OCI-LY7 (cell line): ENCODE measurements at regions not wholly inside any gene's neighbourhood (a gene's known extent, or its start where the extent isn't known, plus 50 kb on each side); places are given as distances from the start of the nearest gene placed in this dataset.

ENCODE experiments used
- EZH2phosphoT487 ChIP-seq: fragments of 200-600 bp; sonication (generic); IDR thresholded peaks from 2 replicates; pipeline ENCODE4 v1.6.1; 2018; ENCODE audit warnings: low read depth, borderline replicate concordance, mild to moderate bottlenecking, mixed run types, antibody characterized with exemption, low read length, moderate library complexity, mixed read lengths
- TF ChIP-seq, protein P1 (sequence below): fragments of 200-600 bp; sonication (generic); conservative IDR thresholded peaks from 2 replicates; pipeline ENCODE4 v1.5.1; 2014; ENCODE audit warnings: mild to moderate bottlenecking, antibody characterized with exemption, low read length, moderate library complexity, mixed read lengths

DNA sequence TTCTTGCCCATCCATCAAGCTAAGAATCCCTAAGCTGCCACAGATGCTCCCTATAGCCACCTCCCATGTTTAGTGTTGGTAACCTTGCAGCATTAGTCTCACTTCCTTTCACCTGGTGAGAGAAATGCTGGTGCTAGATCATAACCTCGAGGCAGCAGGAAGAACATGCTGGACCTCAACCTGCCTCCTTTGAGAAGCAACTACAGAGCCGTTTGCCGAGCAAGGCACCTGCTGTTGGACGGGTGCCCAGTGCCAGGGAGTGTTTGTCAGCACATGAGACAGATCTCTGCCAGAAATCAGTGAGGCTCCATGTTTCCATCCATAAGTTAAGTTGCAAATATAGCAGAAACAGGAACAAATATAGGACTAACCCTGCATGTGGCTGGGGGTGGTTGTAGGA lies 955.7 kb downstream of the TUSC7 start:
- TF ChIP-seq EZH2phosphoT487 = no peak
- TF ChIP-seq, protein P1, sequence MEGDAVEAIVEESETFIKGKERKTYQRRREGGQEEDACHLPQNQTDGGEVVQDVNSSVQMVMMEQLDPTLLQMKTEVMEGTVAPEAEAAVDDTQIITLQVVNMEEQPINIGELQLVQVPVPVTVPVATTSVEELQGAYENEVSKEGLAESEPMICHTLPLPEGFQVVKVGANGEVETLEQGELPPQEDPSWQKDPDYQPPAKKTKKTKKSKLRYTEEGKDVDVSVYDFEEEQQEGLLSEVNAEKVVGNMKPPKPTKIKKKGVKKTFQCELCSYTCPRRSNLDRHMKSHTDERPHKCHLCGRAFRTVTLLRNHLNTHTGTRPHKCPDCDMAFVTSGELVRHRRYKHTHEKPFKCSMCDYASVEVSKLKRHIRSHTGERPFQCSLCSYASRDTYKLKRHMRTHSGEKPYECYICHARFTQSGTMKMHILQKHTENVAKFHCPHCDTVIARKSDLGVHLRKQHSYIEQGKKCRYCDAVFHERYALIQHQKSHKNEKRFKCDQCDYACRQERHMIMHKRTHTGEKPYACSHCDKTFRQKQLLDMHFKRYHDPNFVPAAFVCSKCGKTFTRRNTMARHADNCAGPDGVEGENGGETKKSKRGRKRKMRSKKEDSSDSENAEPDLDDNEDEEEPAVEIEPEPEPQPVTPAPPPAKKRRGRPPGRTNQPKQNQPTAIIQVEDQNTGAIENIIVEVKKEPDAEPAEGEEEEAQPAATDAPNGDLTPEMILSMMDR = no peak
